ENCODE measurements at regions not wholly inside any gene's neighbourhood (a gene's known extent, or its start where the extent isn't known, plus 50 kb on each side); places are given as distances from the start of the nearest gene placed in this dataset.

DNA sequence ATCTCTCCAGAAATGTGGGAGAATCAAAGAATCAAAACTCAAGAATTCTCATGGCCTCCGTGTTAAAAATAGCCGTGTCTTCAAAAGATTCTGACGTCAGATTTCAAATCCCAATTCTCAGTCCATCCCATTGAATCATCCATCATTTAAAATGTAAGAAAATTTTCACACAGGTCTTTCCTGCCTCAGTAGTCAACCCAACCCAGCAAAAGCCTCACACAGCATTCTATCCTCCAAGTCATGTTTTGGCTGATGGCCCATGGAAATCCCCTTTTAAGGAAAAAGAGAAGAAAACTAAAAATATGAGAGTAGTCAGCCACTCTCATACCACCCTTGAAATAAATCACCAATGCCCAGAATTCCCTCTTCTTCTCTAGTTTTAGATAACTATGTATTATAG is 211.8 kb downstream of the C1D start:
- H3K4me3 ChIP-seq (ENCODE audit: low read length) = no peak overlapping the region
- TF ChIP-seq, protein P1, sequence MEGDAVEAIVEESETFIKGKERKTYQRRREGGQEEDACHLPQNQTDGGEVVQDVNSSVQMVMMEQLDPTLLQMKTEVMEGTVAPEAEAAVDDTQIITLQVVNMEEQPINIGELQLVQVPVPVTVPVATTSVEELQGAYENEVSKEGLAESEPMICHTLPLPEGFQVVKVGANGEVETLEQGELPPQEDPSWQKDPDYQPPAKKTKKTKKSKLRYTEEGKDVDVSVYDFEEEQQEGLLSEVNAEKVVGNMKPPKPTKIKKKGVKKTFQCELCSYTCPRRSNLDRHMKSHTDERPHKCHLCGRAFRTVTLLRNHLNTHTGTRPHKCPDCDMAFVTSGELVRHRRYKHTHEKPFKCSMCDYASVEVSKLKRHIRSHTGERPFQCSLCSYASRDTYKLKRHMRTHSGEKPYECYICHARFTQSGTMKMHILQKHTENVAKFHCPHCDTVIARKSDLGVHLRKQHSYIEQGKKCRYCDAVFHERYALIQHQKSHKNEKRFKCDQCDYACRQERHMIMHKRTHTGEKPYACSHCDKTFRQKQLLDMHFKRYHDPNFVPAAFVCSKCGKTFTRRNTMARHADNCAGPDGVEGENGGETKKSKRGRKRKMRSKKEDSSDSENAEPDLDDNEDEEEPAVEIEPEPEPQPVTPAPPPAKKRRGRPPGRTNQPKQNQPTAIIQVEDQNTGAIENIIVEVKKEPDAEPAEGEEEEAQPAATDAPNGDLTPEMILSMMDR (conservative IDR thresholded peaks at IDR 0.05; ENCODE audit: low read length) = no peak
- DNase-seq (ENCODE audit: low read depth) = no peak

DNA sequence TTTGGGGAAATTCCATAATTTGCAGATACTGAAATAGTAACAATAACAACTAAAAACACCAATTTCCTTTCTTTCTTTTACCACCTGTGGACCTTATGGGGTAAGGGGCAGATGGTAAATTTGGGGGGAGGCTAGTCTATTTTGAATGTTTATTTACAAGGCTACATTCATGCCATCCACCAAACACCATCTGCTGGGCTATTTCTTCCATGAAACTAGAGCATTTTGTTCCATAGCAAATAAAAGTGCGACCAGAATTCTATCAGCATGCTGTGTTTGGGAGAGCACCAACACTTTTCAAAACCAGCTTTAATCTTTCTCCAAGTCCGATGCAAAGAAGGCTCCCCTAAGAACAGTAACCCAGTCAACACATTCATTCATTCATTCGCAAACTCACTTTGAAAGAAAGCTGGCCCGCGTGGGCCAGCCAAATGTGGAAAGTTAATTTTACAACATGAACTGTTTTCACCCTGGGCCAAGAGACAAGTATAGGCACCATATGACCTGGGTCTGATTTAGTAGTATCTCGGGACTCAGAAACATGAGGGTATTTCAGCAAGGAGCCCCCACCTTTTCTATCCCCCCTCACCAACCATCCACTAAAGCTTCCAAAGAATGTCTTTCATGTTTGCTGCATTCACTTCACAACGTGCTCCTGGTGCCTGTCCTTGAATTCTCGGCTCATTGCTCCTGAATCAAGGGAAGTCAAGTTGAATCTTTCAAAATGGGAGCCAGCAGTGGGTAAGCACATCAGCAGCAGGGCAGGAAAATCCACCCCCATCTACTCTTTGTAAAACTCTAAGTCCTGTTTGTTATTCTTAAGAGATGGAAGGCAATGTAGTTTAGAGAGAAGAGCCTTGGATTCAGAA is 210.6 kb downstream of the C1D start:
- TF ChIP-seq, protein P1 (conservative IDR thresholded peaks at IDR 0.05; ENCODE audit: low read length) = no peak
- no peak overlapping the region for H3K4me3 ChIP-seq (ENCODE audit: low read length)
- no peak for DNase-seq (ENCODE audit: low read depth)

DNA sequence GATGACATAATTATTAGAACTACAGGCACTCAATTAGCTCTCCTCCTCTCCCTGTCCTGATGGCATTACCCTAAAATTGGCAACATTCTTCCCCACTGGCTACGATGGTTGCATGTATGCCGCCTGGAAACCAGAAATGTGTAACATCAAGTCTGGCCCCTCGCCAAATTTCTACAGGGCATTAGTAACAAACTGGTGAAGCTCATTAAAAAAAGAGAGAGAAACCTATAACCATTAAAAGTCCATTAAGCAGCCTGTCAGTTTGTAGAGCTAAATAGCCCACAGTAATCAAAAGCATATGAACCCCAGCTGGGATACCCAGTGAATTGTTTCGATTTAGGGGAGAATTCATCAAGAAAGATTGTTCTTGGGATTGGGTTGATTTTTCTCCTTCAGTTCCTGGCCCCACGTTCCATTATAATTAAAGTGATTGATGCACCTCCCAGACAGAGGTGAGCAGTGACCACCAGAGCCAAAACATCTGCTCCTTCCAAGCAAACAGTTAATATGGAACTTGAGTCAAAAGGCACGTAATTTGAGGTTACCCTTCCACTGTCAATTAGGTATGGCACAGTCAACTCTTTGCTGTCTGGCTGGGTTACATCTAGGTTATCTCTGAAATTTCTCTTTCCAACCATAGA is 208.6 kb downstream of the C1D start:
- TF ChIP-seq, protein P1 (conservative IDR thresholded peaks at IDR 0.05; ENCODE audit: low read length) = no peak
- peak; percentile 16 for DNase-seq (ENCODE audit: low read depth)
- no peak overlapping the region for H3K4me3 ChIP-seq (ENCODE audit: low read length)

DNA sequence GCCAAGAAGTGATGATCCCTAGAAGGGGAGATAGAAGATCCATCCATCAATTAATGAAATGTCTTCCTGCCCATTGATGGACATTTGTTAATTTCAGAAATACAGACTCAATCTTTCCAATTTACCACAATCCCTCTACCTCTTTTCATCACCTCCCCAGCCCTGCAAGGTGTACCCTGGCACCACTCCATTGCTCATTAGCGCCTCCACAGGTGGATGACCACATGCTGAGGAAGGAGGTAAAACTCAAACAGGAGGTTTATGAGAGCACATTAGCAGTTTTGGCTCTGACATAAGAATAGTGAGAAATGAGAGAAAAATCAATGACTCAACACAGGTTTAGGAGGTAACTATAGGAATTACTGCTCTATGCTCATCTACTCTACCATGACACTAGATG is 208.0 kb downstream of the C1D start:
- no peak for DNase-seq (ENCODE audit: low read depth)
- no peak overlapping the region for H3K4me3 ChIP-seq (ENCODE audit: low read length)
- TF ChIP-seq, protein P1 (conservative IDR thresholded peaks at IDR 0.05; ENCODE audit: low read length) = no peak

DNA sequence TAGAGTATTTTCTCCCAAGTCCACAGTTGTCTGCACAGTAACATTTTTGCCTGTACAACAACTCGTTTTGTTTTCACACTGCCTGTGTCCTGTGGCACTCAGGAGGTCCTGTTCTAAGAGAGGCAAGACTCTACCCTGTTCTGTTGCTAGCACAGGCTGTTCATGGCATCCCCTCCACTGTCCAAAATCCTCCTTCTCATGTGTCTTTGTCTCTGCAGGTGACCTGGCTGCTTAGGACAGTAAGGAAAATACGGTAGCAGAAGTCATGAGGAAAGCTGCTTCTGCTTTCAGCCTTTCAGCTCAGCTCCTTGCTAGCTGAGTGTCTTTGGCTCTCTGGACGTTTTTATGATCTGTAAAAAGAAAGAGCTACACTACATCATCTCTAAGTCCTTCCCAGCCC is 205.9 kb downstream of the C1D start:
- TF ChIP-seq, protein P1 (conservative IDR thresholded peaks at IDR 0.05; ENCODE audit: low read length) = no peak
- no peak for DNase-seq (ENCODE audit: low read depth)
- H3K4me3 ChIP-seq (ENCODE audit: low read length) = no peak overlapping the region

DNA sequence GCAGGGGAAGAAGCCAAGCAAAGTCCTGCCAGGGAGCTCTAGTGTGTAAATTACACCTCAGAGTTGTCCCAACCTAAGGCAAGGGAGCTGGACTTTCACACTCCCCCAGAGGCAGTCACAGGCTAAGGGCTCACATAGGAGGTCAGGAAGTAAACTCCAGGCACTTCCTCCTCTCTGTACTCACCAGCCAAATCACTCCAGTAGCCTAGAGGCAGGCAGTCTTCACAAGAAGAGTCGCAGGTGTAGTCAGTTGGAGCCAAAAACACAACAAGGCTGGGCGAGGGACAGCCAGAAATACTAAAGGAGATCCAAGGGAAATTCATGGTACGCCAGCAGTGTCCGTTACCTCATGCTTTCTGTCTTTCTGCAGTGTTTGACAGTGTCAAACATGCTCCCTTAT is 205.0 kb downstream of the C1D start:
- no peak overlapping the region for H3K4me3 ChIP-seq (ENCODE audit: low read length)
- DNase-seq (ENCODE audit: low read depth) = no peak
- TF ChIP-seq, protein P1 (conservative IDR thresholded peaks at IDR 0.05; ENCODE audit: low read length) = no peak

DNA sequence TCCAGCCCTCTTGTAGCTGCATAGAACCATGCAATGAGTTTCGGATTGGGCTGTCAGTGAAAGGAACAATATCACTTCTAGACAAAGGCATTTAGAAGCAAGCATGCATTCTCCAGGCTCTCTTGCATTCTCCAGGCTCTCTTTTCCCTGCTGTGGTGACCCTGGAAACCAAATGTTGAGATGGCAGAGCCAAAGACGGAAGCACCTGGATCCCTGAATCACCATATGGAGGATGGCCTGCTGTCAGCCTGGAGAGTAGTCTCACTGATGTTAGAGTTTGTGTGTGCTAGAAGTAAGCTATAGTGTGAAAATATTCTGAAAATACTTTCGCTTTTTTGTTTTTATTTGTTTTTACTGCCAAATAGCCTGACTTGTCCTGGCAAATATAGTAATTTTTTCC is 203.9 kb downstream of the C1D start:
- H3K4me3 ChIP-seq (ENCODE audit: low read length) = no peak overlapping the region
- no peak for DNase-seq (ENCODE audit: low read depth)
- TF ChIP-seq, protein P1 (conservative IDR thresholded peaks at IDR 0.05; ENCODE audit: low read length) = no peak
